ENCODE measurements at regions not wholly inside any gene's neighbourhood (a gene's known extent, or its start where the extent isn't known, plus 50 kb on each side); places are given as distances from the start of the nearest gene placed in this dataset.

DNA sequence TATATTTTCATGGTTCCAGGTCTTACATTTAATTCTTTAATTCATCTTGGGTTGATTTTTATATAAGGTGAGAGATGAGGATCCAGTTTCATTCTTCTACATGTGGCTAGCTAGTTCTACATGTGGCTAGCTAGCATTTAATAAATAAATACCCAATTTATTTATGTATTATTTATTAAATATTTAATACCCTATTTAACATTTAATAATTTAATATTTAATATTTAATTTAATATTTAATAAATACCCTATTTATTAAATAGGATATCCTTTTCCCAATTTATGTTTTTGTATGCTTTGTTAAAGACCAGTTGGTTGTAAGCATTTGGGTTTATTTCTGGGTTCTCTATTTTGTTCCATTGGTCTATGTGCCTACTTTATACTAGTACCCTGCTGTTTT is 111.0 kb upstream of the PCLO start:
- TF ChIP-seq SUZ12 (IDR thresholded peaks at IDR 0.05) (no peak), FOXK2 (IDR thresholded peaks at IDR 0.05) (no peak), ELF4 (IDR thresholded peaks at IDR 0.05) (no peak)

Measured in HEK293T (cell line).